Gastroesophageal sphincter (tissue), 3 donors: ENCODE measurements at regions not wholly inside any gene's neighbourhood (a gene's known extent, or its start where the extent isn't known, plus 50 kb on each side); places are given as distances from the start of the nearest gene placed in this dataset.

Source experiments
- CTCF ChIP-seq, 4 experiments: fragments of 200-600 bp in 2 of 4; fragments of 450-650 bp in 2 of 4; sonication (generic) in 1 of 4; IDR thresholded peaks; one replicate each; pipeline ENCODE4 v1.5.1; 2017 to 2019; ENCODE audit warnings: antibody characterized with exemption in 4 of 4, mild to moderate bottlenecking in 2 of 4, moderate library complexity in 2 of 4
- POLR2A ChIP-seq, 2 donors: fragments of 450-650 bp; IDR thresholded peaks; one replicate each; pipeline ENCODE4 v1.6.1; 2017; ENCODE audit warnings: antibody characterized with exemption in 2 of 2, mild to moderate bottlenecking in 2 of 2, moderate library complexity in 1 of 2
- POLR2AphosphoS5 ChIP-seq: sonication (generic); formaldehyde crosslinking; IDR thresholded peaks from one replicate; pipeline ENCODE4 v1.6.1; 2017; ENCODE audit warnings: antibody characterized with exemption

GRCh38 chr1:187847531-187847930 is 1018.8 kb downstream of the PLA2G4A start:
- TF ChIP-seq CTCF (IDR thresholded peaks at IDR 0.05), result no peak
- no peak for TF ChIP-seq POLR2A (IDR thresholded peaks at IDR 0.05)
- no peak for TF ChIP-seq POLR2AphosphoS5
